H1 (cell line): ENCODE measurements at regions not wholly inside any gene's neighbourhood (a gene's known extent, or its start where the extent isn't known, plus 50 kb on each side); places are given as distances from the start of the nearest gene placed in this dataset.

Experiments used
- CHD7 ChIP-seq: fragments of 300-600 bp; sonication (generic); IDR thresholded peaks from 2 replicates; pipeline ENCODE4 v1.7.1; 2012; ENCODE audit warnings: low read length, moderate library complexity, mild to moderate bottlenecking, inconsistent platforms; ENCODE audit not compliant: insufficient replicate concordance
- RAD21 ChIP-seq, 2 experiments: IDR thresholded peaks in 1 of 2; conservative IDR thresholded peaks in 1 of 2; 2 replicates each; pipeline ENCODE4 v1.6.1; 2011; ENCODE audit warnings: low read depth in 2 of 2, low read length in 2 of 2, improper control_type of control experiment in 1 of 2, inconsistent platforms in 1 of 2, mild to moderate bottlenecking in 1 of 2, moderate library complexity in 1 of 2
- SIRT6 ChIP-seq: IDR thresholded peaks from one replicate; pipeline ENCODE4 v1.7.1; 2012; ENCODE audit warnings: low read length, inconsistent platforms
- TBP ChIP-seq: IDR thresholded peaks from 2 replicates; pipeline ENCODE4 v1.6.1; 2011; ENCODE audit warnings: low read depth, low read length, improper control_type of control experiment

GRCh38 chr4:123600987-123601904 is 204.7 kb downstream of the SPRY1 start (continued):
- no peak for TF ChIP-seq SIRT6
- no peak for TF ChIP-seq RAD21 (IDR thresholded peaks at IDR 0.05 in 1 of 2, conservative IDR thresholded peaks at IDR 0.05 in 1 of 2; ENCODE audit: low read depth in 2 of 2, low read length in 2 of 2)
- TF ChIP-seq TBP, result no peak
- no peak for TF ChIP-seq CHD7
